ENCODE measurements at regions not wholly inside any gene's neighbourhood (a gene's known extent, or its start where the extent isn't known, plus 50 kb on each side); places are given as distances from the start of the nearest gene placed in this dataset.

DNA sequence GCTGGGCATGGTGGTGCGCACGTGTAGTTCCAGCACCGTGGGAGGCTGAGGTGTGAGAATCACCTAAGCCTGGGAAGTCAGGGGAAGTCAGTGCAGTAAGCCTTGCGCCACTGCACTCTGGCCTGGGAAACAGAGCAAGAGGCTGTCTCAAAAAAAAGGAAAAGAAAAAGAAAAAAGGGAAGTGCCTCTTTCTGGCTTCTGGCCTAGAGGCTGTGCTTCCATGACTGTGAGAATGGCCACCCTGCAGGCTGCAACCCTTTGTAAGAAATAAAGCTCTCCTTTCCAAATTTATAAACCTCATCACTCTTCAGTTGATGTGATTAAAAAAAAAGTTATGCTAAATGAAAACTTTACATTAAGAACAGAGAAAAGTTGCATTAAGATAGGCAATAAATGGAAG is 774.3 kb downstream of the TUSC7 start:
- H3K9me3 Mint-ChIP-seq (ENCODE audit: unreplicated experiment), result no peaks in the 10 kb centered on the region
- Histone ChIP-seq H3K4me3 (ENCODE audit: insufficient read depth, low read depth, low read length) (no peak overlapping the region), H3K4me1 (ENCODE audit: insufficient read depth, low read length) (no peaks in the 10 kb centered on the region), H3K4me2 (ENCODE audit: low read length) (no peak overlapping the region), H3K36me3 (ENCODE audit: insufficient read depth, low read length) (no peaks in the 10 kb centered on the region), H4K20me1 (ENCODE audit: insufficient read depth, low read length) (no peaks in the 10 kb centered on the region), H2AFZ (ENCODE audit: low read depth, low read length) (no peak overlapping the region), H3K9ac (ENCODE audit: low read length) (no peak overlapping the region), H3K27ac (ENCODE audit: low read depth, low read length) (no peak overlapping the region), H3K27me3 (ENCODE audit: insufficient read depth, low read length) (no peaks in the 10 kb centered on the region), H3K9me3 (ENCODE audit: insufficient read depth, low read depth, low read length) (no peaks in the 10 kb centered on the region), H3K79me2 (ENCODE audit: insufficient read depth, low read length) (no peaks in the 10 kb centered on the region)
- no peak for DNase-seq (ENCODE audit: low read depth)
- no peak for FAIRE-seq
- no peaks in the 10 kb centered on the region for H3K36me3 Mint-ChIP-seq (ENCODE audit: low read depth, unreplicated experiment)
- no peak overlapping the region for H3K27ac Mint-ChIP-seq (ENCODE audit: unreplicated experiment)
- H3K27me3 Mint-ChIP-seq (ENCODE audit: low read depth, unreplicated experiment), result no peaks in the 10 kb centered on the region
- no peak for TF ChIP-seq EZH2 (IDR thresholded peaks at IDR 0.05; ENCODE audit: insufficient read depth, low read length)
- TF ChIP-seq CTCF (IDR thresholded peaks at IDR 0.05; ENCODE audit: insufficient read depth, low read depth, low read length), result no peak
- no peak overlapping the region for H3K4me3 Mint-ChIP-seq (ENCODE audit: unreplicated experiment)
- H3K4me1 Mint-ChIP-seq (ENCODE audit: low read depth, unreplicated experiment), result no peaks in the 10 kb centered on the region

- Histone ChIP-seq H2AFZ (ENCODE audit: low read depth, low read length) (no peak overlapping the region), H3K4me1 (ENCODE audit: insufficient read depth, low read length) (no peaks in the 10 kb centered on the region), H3K9me3 (ENCODE audit: insufficient read depth, low read depth, low read length) (no peaks in the 10 kb centered on the region), H3K79me2 (ENCODE audit: insufficient read depth, low read length) (no peaks in the 10 kb centered on the region), H3K27ac (ENCODE audit: low read depth, low read length) (no peak overlapping the region), H3K9ac (ENCODE audit: low read length) (no peak overlapping the region), H3K27me3 (ENCODE audit: insufficient read depth, low read length) (no peaks in the 10 kb centered on the region), H3K36me3 (ENCODE audit: insufficient read depth, low read length) (no peaks in the 10 kb centered on the region), H3K4me3 (ENCODE audit: insufficient read depth, low read depth, low read length) (no peak overlapping the region), H3K4me2 (ENCODE audit: low read length) (no peak overlapping the region), H4K20me1 (ENCODE audit: insufficient read depth, low read length) (no peaks in the 10 kb centered on the region)
- no peaks in the 10 kb centered on the region for H3K27me3 Mint-ChIP-seq (ENCODE audit: low read depth, unreplicated experiment)
- DNase-seq (ENCODE audit: low read depth) (no peak), FAIRE-seq (no peak)
- TF ChIP-seq CTCF (IDR thresholded peaks at IDR 0.05; ENCODE audit: insufficient read depth, low read depth, low read length) (no peak), EZH2 (IDR thresholded peaks at IDR 0.05; ENCODE audit: insufficient read depth, low read length) (no peak)
- no peaks in the 10 kb centered on the region for H3K36me3 Mint-ChIP-seq (ENCODE audit: low read depth, unreplicated experiment)
- H3K4me3 Mint-ChIP-seq (ENCODE audit: unreplicated experiment), result no peak overlapping the region
- H3K27ac Mint-ChIP-seq (ENCODE audit: unreplicated experiment), result no peak overlapping the region
- no peaks in the 10 kb centered on the region for H3K4me1 Mint-ChIP-seq (ENCODE audit: low read depth, unreplicated experiment)
- H3K9me3 Mint-ChIP-seq (ENCODE audit: unreplicated experiment), result no peaks in the 10 kb centered on the region
Measured at GRCh38 chr3:117485841-117486240, 776.3 kb downstream of the TUSC7 start.

DNA sequence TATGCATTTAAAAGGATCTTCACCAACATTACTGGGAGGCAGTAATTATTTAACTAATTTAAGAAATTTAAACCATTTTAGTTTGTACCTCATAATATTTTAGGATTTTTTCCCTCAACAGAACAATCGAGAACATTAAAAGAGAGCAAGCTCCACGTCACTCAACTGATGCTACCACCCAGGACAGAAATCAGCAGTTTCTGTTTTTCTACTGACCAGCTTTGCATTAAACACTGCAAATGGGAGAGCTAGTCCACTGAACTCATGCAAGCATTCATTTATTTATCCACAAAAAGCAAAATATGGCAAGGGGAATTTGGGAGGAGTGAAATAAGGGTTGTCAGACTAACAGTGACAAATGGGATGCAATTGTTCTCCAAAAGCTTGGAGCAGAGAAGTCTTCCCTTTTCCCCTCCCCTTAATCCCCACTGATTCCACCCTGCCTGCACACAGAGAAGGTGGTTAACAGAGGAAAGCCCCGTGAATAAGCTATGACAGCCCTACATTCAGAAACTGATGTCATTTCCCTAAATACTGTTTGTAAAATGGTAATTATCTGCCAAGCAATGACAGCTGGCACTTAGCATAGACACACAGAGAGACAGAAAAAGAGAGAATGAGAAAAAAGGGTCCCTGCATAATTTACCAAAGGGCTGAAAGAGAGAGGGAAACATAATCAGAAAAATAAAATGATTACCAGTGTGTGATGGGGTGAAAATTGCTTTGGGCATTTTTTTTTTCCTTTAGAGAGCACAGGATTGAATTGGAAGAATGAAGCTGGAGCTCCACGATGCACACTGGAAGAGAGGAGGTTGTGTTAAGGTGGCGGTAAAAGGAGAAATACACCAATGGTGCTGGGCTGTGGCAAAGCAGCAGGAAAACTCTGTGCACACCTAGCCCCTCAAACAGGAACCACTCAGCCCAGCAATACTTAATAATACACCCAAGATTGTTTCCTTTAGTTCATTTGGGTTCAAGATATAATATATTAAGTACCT is 777.4 kb downstream of the TUSC7 start:
- no peaks in the 10 kb centered on the region for H3K36me3 Mint-ChIP-seq (ENCODE audit: low read depth, unreplicated experiment)
- DNase-seq (ENCODE audit: low read depth) (no peak), FAIRE-seq (no peak)
- H3K4me3 Mint-ChIP-seq (ENCODE audit: unreplicated experiment), result no peak overlapping the region
- Histone ChIP-seq H3K4me2 (ENCODE audit: low read length) (no peak overlapping the region), H4K20me1 (ENCODE audit: insufficient read depth, low read length) (no peaks in the 10 kb centered on the region), H3K4me1 (ENCODE audit: insufficient read depth, low read length) (no peaks in the 10 kb centered on the region), H3K36me3 (ENCODE audit: insufficient read depth, low read length) (no peaks in the 10 kb centered on the region), H3K9ac (ENCODE audit: low read length) (no peak overlapping the region), H2AFZ (ENCODE audit: low read depth, low read length) (no peak overlapping the region), H3K27ac (ENCODE audit: low read depth, low read length) (no peak overlapping the region), H3K9me3 (ENCODE audit: insufficient read depth, low read depth, low read length) (no peaks in the 10 kb centered on the region), H3K27me3 (ENCODE audit: insufficient read depth, low read length) (no peaks in the 10 kb centered on the region), H3K79me2 (ENCODE audit: insufficient read depth, low read length) (no peaks in the 10 kb centered on the region), H3K4me3 (ENCODE audit: insufficient read depth, low read depth, low read length) (no peak overlapping the region)
- H3K4me1 Mint-ChIP-seq (ENCODE audit: low read depth, unreplicated experiment), result no peaks in the 10 kb centered on the region
- no peaks in the 10 kb centered on the region for H3K9me3 Mint-ChIP-seq (ENCODE audit: unreplicated experiment)
- H3K27me3 Mint-ChIP-seq (ENCODE audit: low read depth, unreplicated experiment), result no peaks in the 10 kb centered on the region
- no peak overlapping the region for H3K27ac Mint-ChIP-seq (ENCODE audit: unreplicated experiment)
- no peak for TF ChIP-seq CTCF (IDR thresholded peaks at IDR 0.05; ENCODE audit: insufficient read depth, low read depth, low read length)
- no peak for TF ChIP-seq EZH2 (IDR thresholded peaks at IDR 0.05; ENCODE audit: insufficient read depth, low read length)

Data from astrocyte (in vitro differentiated cells and primary cell).